NCI-H1694 treated with DMSO at 0.1 percent for 48 hours (cell line): ENCODE measurements at regions not wholly inside any gene's neighbourhood (a gene's known extent, or its start where the extent isn't known, plus 50 kb on each side); places are given as distances from the start of the nearest gene placed in this dataset.

Experiments
- DNase-seq: peaks from one replicate; lab custom pipeline; 2025; lab: John Stamatoyannopoulos, UW

GRCh38 chr14:24693353-24693737 lies 59.4 kb upstream of the GZMB start:
- no peak for DNase-seq

- DNase-seq: no peak
These were observed 58.7 kb upstream of the GZMB start for GRCh38 chr14:24692382-24693352.

GRCh38 chr14:24690492-24690891 lies 56.5 kb upstream of the GZMB start:
- DNase-seq: no peak

GRCh38 chr14:24688030-24688658 lies 54.2 kb upstream of the GZMB start:
- no peak for DNase-seq
